ENCODE measurements at regions not wholly inside any gene's neighbourhood (a gene's known extent, or its start where the extent isn't known, plus 50 kb on each side); places are given as distances from the start of the nearest gene placed in this dataset.

DNA sequence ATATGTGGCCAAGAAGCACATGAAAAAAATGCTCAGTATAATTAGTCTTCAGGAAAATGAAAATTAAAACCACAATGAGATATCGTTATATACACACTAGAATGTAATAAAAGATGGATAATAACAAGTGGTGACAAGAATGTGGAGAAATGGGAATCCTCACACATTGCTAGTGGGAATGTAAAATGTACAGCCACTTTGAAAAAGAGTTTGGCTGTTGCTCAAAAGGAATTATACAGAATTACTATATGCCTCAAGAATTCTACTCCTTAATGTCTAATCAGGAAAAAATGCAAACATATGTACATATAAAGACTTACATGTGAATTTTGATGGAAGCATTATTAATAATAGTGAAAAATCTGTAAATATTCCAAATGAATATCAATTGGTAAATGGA is 102.2 kb downstream of the SPCS3 start:
- Histone ChIP-seq H3K27ac (ENCODE audit: low read depth, low read length) (no peak overlapping the region), H3K9me3 (ENCODE audit: control insufficient read depth in 3 of 3, low read length in 3 of 3) (no peaks in the 10 kb centered on the region), H3K9ac (ENCODE audit: low read depth in 1 of 3, low read length in 3 of 3) (no peak overlapping the region), H3K36me3 (ENCODE audit: control insufficient read depth in 3 of 3, insufficient read depth in 3 of 3, low read length in 3 of 3) (no peaks in the 10 kb centered on the region), H3K4me1 (ENCODE audit: control insufficient read depth in 3 of 3, insufficient read depth in 3 of 3, low read length in 3 of 3) (no peaks in the 10 kb centered on the region), H3K4me3 (ENCODE audit: low read length in 3 of 3) (no peak overlapping the region), H3K27me3 (ENCODE audit: control insufficient read depth in 3 of 3, insufficient read depth in 3 of 3, low read length in 3 of 3) (no peaks in the 10 kb centered on the region)

DNA sequence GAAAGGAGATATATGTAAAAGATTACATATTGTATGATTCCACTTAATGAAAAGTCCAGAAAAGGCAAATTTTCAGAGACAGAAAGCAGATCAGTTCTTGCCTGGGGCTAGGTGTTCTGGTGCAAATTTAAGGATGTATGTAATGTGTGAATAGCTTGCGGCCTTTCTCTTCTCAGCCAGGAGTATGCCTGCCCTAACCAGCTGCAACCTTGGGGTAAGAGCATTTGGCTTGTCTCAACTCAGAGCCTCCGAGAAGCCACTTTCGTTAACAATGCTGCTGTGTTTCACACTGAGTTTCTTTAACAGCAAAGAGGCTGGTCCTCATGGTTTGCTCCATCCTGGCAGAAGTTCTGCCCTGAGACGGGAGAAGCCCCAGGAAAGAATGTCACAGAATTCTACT is 102.7 kb downstream of the SPCS3 start:
- H3K36me3 ChIP-seq (ENCODE audit: control insufficient read depth in 3 of 3, insufficient read depth in 3 of 3, low read length in 3 of 3) = no peaks in the 10 kb centered on the region
- H3K27ac ChIP-seq (ENCODE audit: low read depth, low read length) = no peak overlapping the region
- H3K27me3 ChIP-seq (ENCODE audit: control insufficient read depth in 3 of 3, insufficient read depth in 3 of 3, low read length in 3 of 3) = no peaks in the 10 kb centered on the region
- H3K4me3 ChIP-seq (ENCODE audit: low read length in 3 of 3) = no peak overlapping the region
- no peaks in the 10 kb centered on the region for H3K9me3 ChIP-seq (ENCODE audit: control insufficient read depth in 3 of 3, low read length in 3 of 3)
- H3K9ac ChIP-seq (ENCODE audit: low read depth in 1 of 3, low read length in 3 of 3) = no peak overlapping the region
- no peaks in the 10 kb centered on the region for H3K4me1 ChIP-seq (ENCODE audit: control insufficient read depth in 3 of 3, insufficient read depth in 3 of 3, low read length in 3 of 3)

DNA sequence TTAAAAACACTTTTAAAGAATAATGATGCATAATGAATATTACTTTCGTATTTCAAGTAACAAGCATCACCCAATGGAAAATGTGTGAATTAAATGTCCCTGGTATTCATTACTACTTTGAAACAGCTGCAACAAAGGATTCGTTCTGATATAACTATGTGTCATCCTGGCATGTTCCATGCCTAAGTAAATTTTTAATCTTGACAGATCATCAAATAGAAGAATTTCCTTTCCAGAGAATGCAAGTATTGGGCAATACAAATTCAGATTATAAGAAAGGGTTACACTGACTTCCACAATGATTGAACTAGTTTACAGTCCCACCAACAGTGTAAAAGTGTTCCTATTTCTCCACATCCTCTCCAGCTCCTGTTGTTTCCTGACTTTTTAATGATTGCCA is 105.3 kb downstream of the SPCS3 start:
- H3K27ac ChIP-seq (ENCODE audit: low read depth, low read length) = no peak overlapping the region
- no peak overlapping the region for H3K4me3 ChIP-seq (ENCODE audit: low read length in 3 of 3)
- H3K4me1 ChIP-seq (ENCODE audit: control insufficient read depth in 3 of 3, insufficient read depth in 3 of 3, low read length in 3 of 3) = no peaks in the 10 kb centered on the region
- no peak overlapping the region for H3K9ac ChIP-seq (ENCODE audit: low read depth in 1 of 3, low read length in 3 of 3)
- no peaks in the 10 kb centered on the region for H3K9me3 ChIP-seq (ENCODE audit: control insufficient read depth in 3 of 3, low read length in 3 of 3)
- H3K36me3 ChIP-seq (ENCODE audit: control insufficient read depth in 3 of 3, insufficient read depth in 3 of 3, low read length in 3 of 3) = no peaks in the 10 kb centered on the region
- H3K27me3 ChIP-seq (ENCODE audit: control insufficient read depth in 3 of 3, insufficient read depth in 3 of 3, low read length in 3 of 3) = no peaks in the 10 kb centered on the region

DNA sequence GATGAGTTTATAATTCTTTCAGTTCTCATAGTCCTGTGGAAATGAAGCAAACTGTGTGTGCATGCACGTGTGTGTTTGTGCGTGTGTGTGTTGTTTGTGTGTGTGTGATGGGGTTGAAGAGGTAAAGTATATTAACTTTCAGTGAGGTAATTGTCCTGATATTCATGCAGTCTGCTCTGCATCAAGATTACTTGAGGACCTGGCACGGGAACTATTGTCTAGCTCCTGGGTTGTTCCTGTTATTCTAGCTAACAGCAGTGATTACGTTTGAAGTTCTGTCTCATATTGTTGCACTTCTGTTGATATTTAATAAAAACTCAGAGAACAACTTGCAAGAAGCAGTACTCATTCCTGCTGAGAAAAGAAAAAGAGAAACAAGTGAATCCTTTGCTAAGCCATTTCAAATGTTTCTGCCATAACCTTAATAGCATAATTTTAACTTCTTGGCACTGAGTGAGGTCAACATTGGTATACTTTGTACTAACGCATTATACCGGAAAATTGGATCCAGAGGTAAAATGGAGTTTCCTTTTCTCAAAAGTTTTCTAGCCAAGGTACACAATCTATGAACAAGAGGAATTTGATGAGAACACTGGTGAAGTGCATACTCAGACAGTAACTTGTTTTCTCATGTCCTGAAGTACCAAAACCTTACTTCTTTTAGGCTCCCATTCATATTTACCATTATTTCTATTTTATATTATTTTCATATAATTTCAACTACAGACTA is 113.2 kb downstream of the SPCS3 start:
- Histone ChIP-seq H3K27ac (ENCODE audit: low read depth, low read length) (no peak overlapping the region), H3K9me3 (ENCODE audit: control insufficient read depth in 3 of 3, low read length in 3 of 3) (no peaks in the 10 kb centered on the region), H3K4me3 (ENCODE audit: low read length in 3 of 3) (no peak overlapping the region), H3K36me3 (ENCODE audit: control insufficient read depth in 3 of 3, insufficient read depth in 3 of 3, low read length in 3 of 3) (no peaks in the 10 kb centered on the region), H3K4me1 (ENCODE audit: control insufficient read depth in 3 of 3, insufficient read depth in 3 of 3, low read length in 3 of 3) (no peaks in the 10 kb centered on the region), H3K9ac (ENCODE audit: low read depth in 1 of 3, low read length in 3 of 3) (no peak overlapping the region), H3K27me3 (ENCODE audit: control insufficient read depth in 3 of 3, insufficient read depth in 3 of 3, low read length in 3 of 3) (no peaks in the 10 kb centered on the region)

DNA sequence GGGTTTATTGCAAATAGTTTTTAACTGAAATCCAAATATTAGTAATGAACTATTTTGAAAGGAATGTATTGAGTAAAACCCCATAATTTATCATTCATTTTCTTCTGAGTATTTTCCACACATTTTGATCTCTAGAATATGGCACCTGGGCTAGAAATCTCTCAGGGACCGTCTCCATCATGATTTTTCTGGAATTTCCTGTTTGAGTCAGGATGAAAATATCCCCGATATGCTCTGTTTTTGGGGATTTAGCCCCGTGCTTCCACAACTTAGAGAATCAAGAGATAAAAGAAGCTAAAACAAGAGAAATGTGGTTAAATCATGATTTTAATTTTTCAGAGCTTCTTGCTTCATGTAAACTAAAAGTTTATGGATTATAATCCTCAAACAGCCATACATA is 114.2 kb downstream of the SPCS3 start:
- no peaks in the 10 kb centered on the region for H3K9me3 ChIP-seq (ENCODE audit: control insufficient read depth in 3 of 3, low read length in 3 of 3)
- no peaks in the 10 kb centered on the region for H3K27me3 ChIP-seq (ENCODE audit: control insufficient read depth in 3 of 3, insufficient read depth in 3 of 3, low read length in 3 of 3)
- no peak overlapping the region for H3K4me3 ChIP-seq (ENCODE audit: low read length in 3 of 3)
- H3K27ac ChIP-seq (ENCODE audit: low read depth, low read length) = no peak overlapping the region
- H3K4me1 ChIP-seq (ENCODE audit: control insufficient read depth in 3 of 3, insufficient read depth in 3 of 3, low read length in 3 of 3) = no peaks in the 10 kb centered on the region
- no peaks in the 10 kb centered on the region for H3K36me3 ChIP-seq (ENCODE audit: control insufficient read depth in 3 of 3, insufficient read depth in 3 of 3, low read length in 3 of 3)
- H3K9ac ChIP-seq (ENCODE audit: low read depth in 1 of 3, low read length in 3 of 3) = no peak overlapping the region

DNA sequence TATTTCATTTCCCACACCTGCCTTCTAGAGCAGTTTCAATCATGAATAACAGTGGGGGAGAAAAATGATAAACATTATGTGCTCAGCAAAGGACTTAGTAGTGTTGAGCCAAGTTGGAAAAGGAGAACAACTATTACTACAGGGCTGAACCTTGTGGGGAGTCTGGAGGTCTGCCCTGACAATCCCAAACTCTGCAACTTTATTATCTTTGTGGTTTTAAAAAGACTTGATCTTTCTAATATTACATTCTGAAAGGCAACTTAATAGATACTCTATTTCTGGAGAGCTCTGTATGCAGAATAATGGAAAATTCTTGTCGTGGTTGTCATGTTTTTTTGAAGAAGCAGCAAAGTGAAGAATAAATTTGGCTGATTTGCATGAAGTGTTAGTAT is 116.1 kb downstream of the SPCS3 start:
- Histone ChIP-seq H3K27ac (ENCODE audit: low read depth, low read length) (no peak overlapping the region), H3K4me1 (ENCODE audit: control insufficient read depth in 3 of 3, insufficient read depth in 3 of 3, low read length in 3 of 3) (no peaks in the 10 kb centered on the region), H3K27me3 (ENCODE audit: control insufficient read depth in 3 of 3, insufficient read depth in 3 of 3, low read length in 3 of 3) (no peaks in the 10 kb centered on the region), H3K4me3 (ENCODE audit: low read length in 3 of 3) (no peak overlapping the region), H3K9me3 (ENCODE audit: control insufficient read depth in 3 of 3, low read length in 3 of 3) (no peaks in the 10 kb centered on the region), H3K9ac (ENCODE audit: low read depth in 1 of 3, low read length in 3 of 3) (no peak overlapping the region), H3K36me3 (ENCODE audit: control insufficient read depth in 3 of 3, insufficient read depth in 3 of 3, low read length in 3 of 3) (no peaks in the 10 kb centered on the region)

DNA sequence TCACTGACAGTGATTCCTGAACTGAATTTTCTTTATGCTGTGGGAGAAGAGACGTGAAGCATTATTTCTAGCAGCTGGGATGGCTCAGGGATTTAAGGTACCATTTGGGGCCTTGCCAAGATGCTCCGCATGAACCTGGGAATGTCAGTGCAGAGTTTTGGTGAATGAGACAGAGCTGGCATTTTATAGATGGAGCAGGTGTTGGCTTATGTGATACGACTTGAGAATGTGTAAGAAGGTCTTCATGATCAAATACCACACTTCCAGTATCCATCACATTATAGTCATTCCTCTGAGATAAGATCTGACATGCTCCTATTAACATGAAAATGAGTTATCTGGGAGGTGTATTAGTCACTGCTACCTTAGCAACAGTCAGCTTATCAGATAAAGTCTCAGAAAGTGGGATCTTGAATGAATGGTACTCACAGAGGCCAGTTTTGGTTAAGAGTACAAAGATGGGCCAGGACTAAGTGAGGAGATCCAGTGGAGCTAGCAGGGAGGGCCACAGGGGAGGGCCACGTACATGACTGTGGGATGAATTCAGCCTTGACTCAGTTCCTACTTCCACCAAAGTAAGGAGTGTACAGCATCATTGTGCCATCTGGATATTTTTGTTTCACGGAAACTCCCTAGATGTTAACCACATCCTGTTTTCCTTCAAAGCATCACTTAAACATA is 116.7 kb downstream of the SPCS3 start:
- no peaks in the 10 kb centered on the region for H3K27me3 ChIP-seq (ENCODE audit: control insufficient read depth in 3 of 3, insufficient read depth in 3 of 3, low read length in 3 of 3)
- no peak overlapping the region for H3K27ac ChIP-seq (ENCODE audit: low read depth, low read length)
- no peaks in the 10 kb centered on the region for H3K4me1 ChIP-seq (ENCODE audit: control insufficient read depth in 3 of 3, insufficient read depth in 3 of 3, low read length in 3 of 3)
- no peak overlapping the region for H3K4me3 ChIP-seq (ENCODE audit: low read length in 3 of 3)
- no peaks in the 10 kb centered on the region for H3K36me3 ChIP-seq (ENCODE audit: control insufficient read depth in 3 of 3, insufficient read depth in 3 of 3, low read length in 3 of 3)
- H3K9ac ChIP-seq (ENCODE audit: low read depth in 1 of 3, low read length in 3 of 3) = no peak overlapping the region
- H3K9me3 ChIP-seq (ENCODE audit: control insufficient read depth in 3 of 3, low read length in 3 of 3) = no peaks in the 10 kb centered on the region

DNA sequence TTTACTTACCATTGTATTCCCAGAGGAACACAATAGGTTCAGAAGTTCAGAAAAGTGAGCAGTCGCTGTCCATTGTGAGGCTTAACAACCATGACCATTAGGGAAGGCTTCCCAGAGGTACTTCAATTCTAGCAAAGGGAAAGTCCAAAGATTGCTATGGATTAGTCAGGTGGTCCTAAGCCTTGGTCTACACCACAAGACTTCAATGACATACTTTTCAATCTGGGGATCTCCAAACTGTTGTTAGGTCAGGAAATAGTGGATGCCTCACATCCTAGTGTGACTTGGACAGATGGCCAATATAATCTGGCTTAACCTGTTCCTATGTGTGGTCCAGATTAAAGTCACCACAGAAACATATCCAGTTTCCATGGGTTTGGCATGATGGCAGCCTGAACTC is 118.0 kb downstream of the SPCS3 start:
- H3K9me3 ChIP-seq (ENCODE audit: control insufficient read depth in 3 of 3, low read length in 3 of 3) = no peaks in the 10 kb centered on the region
- no peak overlapping the region for H3K4me3 ChIP-seq (ENCODE audit: low read length in 3 of 3)
- no peak overlapping the region for H3K27ac ChIP-seq (ENCODE audit: low read depth, low read length)
- no peaks in the 10 kb centered on the region for H3K4me1 ChIP-seq (ENCODE audit: control insufficient read depth in 3 of 3, insufficient read depth in 3 of 3, low read length in 3 of 3)
- H3K27me3 ChIP-seq (ENCODE audit: control insufficient read depth in 3 of 3, insufficient read depth in 3 of 3, low read length in 3 of 3) = no peaks in the 10 kb centered on the region
- H3K36me3 ChIP-seq (ENCODE audit: control insufficient read depth in 3 of 3, insufficient read depth in 3 of 3, low read length in 3 of 3) = no peaks in the 10 kb centered on the region
- H3K9ac ChIP-seq (ENCODE audit: low read depth in 1 of 3, low read length in 3 of 3) = no peak overlapping the region

DNA sequence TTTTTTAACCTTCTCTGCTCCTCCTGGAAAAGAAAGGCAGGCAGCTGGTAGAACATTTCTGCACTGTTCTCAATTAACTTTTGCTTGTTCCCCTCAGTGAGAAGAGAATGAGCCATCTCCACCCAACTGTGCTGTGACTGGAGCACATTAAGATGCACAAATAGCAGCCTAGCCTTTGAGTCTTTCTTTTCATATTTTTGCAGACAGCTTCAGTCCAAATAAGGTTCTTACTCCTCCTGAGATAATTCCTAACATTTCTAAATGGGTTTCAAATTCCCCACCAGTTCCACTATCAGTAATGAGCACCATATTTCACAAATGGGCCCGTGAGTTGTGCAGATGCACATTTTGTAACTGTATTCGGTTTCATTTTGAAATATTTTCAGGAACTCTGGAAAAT is 118.6 kb downstream of the SPCS3 start:
- Histone ChIP-seq H3K4me1 (ENCODE audit: control insufficient read depth in 3 of 3, insufficient read depth in 3 of 3, low read length in 3 of 3) (no peaks in the 10 kb centered on the region), H3K4me3 (ENCODE audit: low read length in 3 of 3) (no peak overlapping the region), H3K36me3 (ENCODE audit: control insufficient read depth in 3 of 3, insufficient read depth in 3 of 3, low read length in 3 of 3) (no peaks in the 10 kb centered on the region), H3K27ac (ENCODE audit: low read depth, low read length) (no peak overlapping the region), H3K27me3 (ENCODE audit: control insufficient read depth in 3 of 3, insufficient read depth in 3 of 3, low read length in 3 of 3) (no peaks in the 10 kb centered on the region), H3K9ac (ENCODE audit: low read depth in 1 of 3, low read length in 3 of 3) (no peak overlapping the region), H3K9me3 (ENCODE audit: control insufficient read depth in 3 of 3, low read length in 3 of 3) (no peaks in the 10 kb centered on the region)

DNA sequence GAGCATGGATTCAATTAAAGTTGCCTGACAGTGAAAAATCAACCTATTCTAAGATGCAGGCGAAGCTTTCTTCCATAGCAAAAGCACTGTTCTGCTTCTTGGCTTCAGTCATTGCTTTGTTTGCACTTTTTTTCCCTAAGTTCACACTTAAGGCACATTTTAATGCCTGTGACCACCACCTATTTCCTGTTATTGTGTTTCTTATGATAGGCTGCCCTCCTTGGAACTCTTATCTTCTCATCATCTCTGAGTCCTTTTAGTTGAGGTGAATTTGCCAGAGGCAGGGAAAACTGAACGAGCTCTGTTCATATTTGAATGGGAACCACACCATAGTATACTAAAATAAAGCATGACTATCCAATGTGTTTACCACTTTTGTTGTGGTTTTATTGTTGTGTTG is 119.8 kb downstream of the SPCS3 start:
- Histone ChIP-seq H3K27me3 (ENCODE audit: control insufficient read depth in 3 of 3, insufficient read depth in 3 of 3, low read length in 3 of 3) (no peaks in the 10 kb centered on the region), H3K27ac (ENCODE audit: low read depth, low read length) (no peak overlapping the region), H3K9ac (ENCODE audit: low read depth in 1 of 3, low read length in 3 of 3) (no peak overlapping the region), H3K4me1 (ENCODE audit: control insufficient read depth in 3 of 3, insufficient read depth in 3 of 3, low read length in 3 of 3) (no peaks in the 10 kb centered on the region), H3K4me3 (ENCODE audit: low read length in 3 of 3) (no peak overlapping the region), H3K9me3 (ENCODE audit: control insufficient read depth in 3 of 3, low read length in 3 of 3) (no peaks in the 10 kb centered on the region), H3K36me3 (ENCODE audit: control insufficient read depth in 3 of 3, insufficient read depth in 3 of 3, low read length in 3 of 3) (no peaks in the 10 kb centered on the region)
